Endothelial cell of umbilical vein (primary cell): ENCODE measurements at regions not wholly inside any gene's neighbourhood (a gene's known extent, or its start where the extent isn't known, plus 50 kb on each side); places are given as distances from the start of the nearest gene placed in this dataset.
A peak's percentile ranks its signal among the peaks of the same experiment; 100 is the strongest.

Experiments used
- BruUV-seq: library from RNA; stranded (reverse); fragments of 400-500 nt; replicated peaks from 2 replicates; lab custom pipeline; 2021; lab: Mats Ljungman, UMichigan
- CTCF ChIA-PET: fragments of 300-600, 350-600 bp; sonication (Branson Sonifier 250); formaldehyde crosslinking; loops from one replicate; lab custom pipeline; 2021; ENCODE audit warnings: antibody characterized with exemption, inconsistent platforms; lab: Charles Lee
- POLR2A ChIA-PET: fragments of 300-600, 350-600 bp; sonication (Branson Sonifier 250); formaldehyde crosslinking; loops from one replicate; lab custom pipeline; 2021; ENCODE audit warnings: antibody characterized with exemption, inconsistent platforms; lab: Charles Lee
- DNase-seq: peaks from one replicate; pipeline ENCODE4 v3.0.0-alpha.2; 2011; ENCODE audit warnings: low read depth, low spot score
- FAIRE-seq: peaks from 2 replicates; lab custom pipeline; 2011; peaks lifted over from hg19 to GRCh38; lab: Jason Lieb, UNC
- H2AFZ ChIP-seq: 2 replicates; pipeline ENCODE4 v1.6.0; 2012; ENCODE audit warnings: low read depth, low read length, control low read depth, inconsistent platforms
- H3K27ac ChIP-seq: 2 replicates; pipeline ENCODE4 v1.5.1; 2011; ENCODE audit warnings: low read depth, mild to moderate bottlenecking, control low read depth, low read length, moderate library complexity; ENCODE audit not compliant: insufficient read depth
- H3K27me3 ChIP-seq, 2 experiments: 2 replicates each; pipeline versions ENCODE4 v1.6.0 to v1.6.1; 2011; ENCODE audit warnings: low read length in 2 of 2, mixed read lengths in 1 of 2; ENCODE audit not compliant: control insufficient read depth in 2 of 2, insufficient read depth in 2 of 2
- H3K36me3 ChIP-seq, 2 experiments: 2 replicates in 1 of 2; 3 replicates in 1 of 2; pipeline ENCODE4 v1.5.1; 2011; ENCODE audit warnings: low read length in 2 of 2, mild to moderate bottlenecking in 1 of 2, moderate library complexity in 1 of 2; ENCODE audit not compliant: control insufficient read depth in 2 of 2, insufficient read depth in 2 of 2; ENCODE audit errors: extremely low read depth in 1 of 2
- H3K4me1 ChIP-seq: 3 replicates; pipeline ENCODE4 v1.5.1; 2011; ENCODE audit warnings: mild to moderate bottlenecking, low read length; ENCODE audit not compliant: control insufficient read depth, insufficient read depth; ENCODE audit errors: extremely low read depth
- H3K4me2 ChIP-seq: 2 replicates; pipeline ENCODE4 v1.6.1; 2011; ENCODE audit warnings: low read length, control low read depth, mixed read lengths; ENCODE audit not compliant: insufficient read depth
- H3K4me3 ChIP-seq, 3 experiments: fragments of 200-600 bp in 1 of 3; sonication (generic), shearing (Covaris generic) in 1 of 3; replicated peaks in 1 of 3; 2 replicates each; pipeline ENCODE4 v1.5.1; 2011 to 2016; ENCODE audit warnings: control low read depth in 3 of 3, low read length in 3 of 3, mild to moderate bottlenecking in 2 of 3, inconsistent platforms in 1 of 3, low read depth in 1 of 3, moderate library complexity in 1 of 3; ENCODE audit not compliant: insufficient read depth in 1 of 3
- H3K79me2 ChIP-seq: 2 replicates; pipeline ENCODE4 v1.6.0; 2012; ENCODE audit warnings: low read length, inconsistent platforms; ENCODE audit not compliant: control insufficient read depth, insufficient read depth
- H3K9ac ChIP-seq: replicated peaks from 2 replicates; pipeline ENCODE3; 2011; ENCODE audit warnings: low read length, control low read depth; ENCODE audit not compliant: insufficient read depth; ENCODE audit errors: extremely low read depth
- H3K9me1 ChIP-seq: replicated peaks from 3 replicates; pipeline ENCODE4 v1.6.0; 2011; ENCODE audit warnings: mild to moderate bottlenecking, low read length; ENCODE audit not compliant: control insufficient read depth, insufficient read depth; ENCODE audit errors: extremely low read depth
- H3K9me3 ChIP-seq: replicated peaks from 2 replicates; pipeline ENCODE4 v1.5.1; 2012; ENCODE audit warnings: low read length, inconsistent platforms; ENCODE audit not compliant: control insufficient read depth, insufficient read depth
- H4K20me1 ChIP-seq: replicated peaks from 2 replicates; pipeline ENCODE3; 2011; ENCODE audit warnings: mild to moderate bottlenecking, low read length; ENCODE audit not compliant: control insufficient read depth, insufficient read depth; ENCODE audit errors: extremely low read depth
- EZH2 ChIP-seq: IDR thresholded peaks from 2 replicates; pipeline ENCODE4 v1.6.1; 2012; ENCODE audit warnings: borderline replicate concordance, low read depth, mild to moderate bottlenecking, moderate library complexity, low read length, inconsistent platforms; ENCODE audit not compliant: severe bottlenecking
- FOS ChIP-seq: IDR thresholded peaks from 2 replicates; pipeline ENCODE4 v1.6.1; 2011; ENCODE audit warnings: mild to moderate bottlenecking, low read length, moderate library complexity, borderline replicate concordance; ENCODE audit not compliant: insufficient read depth
- GATA2 ChIP-seq: IDR thresholded peaks from 2 replicates; pipeline ENCODE4 v1.7.0; 2011; ENCODE audit warnings: low read depth, mild to moderate bottlenecking, moderate library complexity, mixed read lengths, low read length; ENCODE audit not compliant: insufficient read length, insufficient read depth
- JUN ChIP-seq: IDR thresholded peaks from 2 replicates; pipeline ENCODE4 v1.6.1; 2011; ENCODE audit warnings: borderline replicate concordance, low read depth; ENCODE audit not compliant: insufficient read length, insufficient read depth
- MYC ChIP-seq: IDR thresholded peaks from one replicate; pipeline ENCODE4 v1.6.1; 2011; ENCODE audit warnings: mild to moderate bottlenecking, low read depth, low read length
- POLR2A ChIP-seq: IDR thresholded peaks from 2 replicates; pipeline ENCODE4 v1.6.1; 2012; ENCODE audit warnings: low read depth, mild to moderate bottlenecking, control low read depth, low read length
- POLR2AphosphoS5 ChIP-seq: IDR thresholded peaks from 2 replicates; pipeline ENCODE4 v1.6.1; 2012; ENCODE audit warnings: low read depth, mild to moderate bottlenecking, control low read depth, low read length, moderate library complexity; ENCODE audit not compliant: insufficient read depth
- dilution Hi-C: fragments of 300-500 bp; cut with MboI; formaldehyde crosslinking; loops from one replicate; pipeline ENCODE4 v1.15.0; 2019; ENCODE audit warnings: low sequenced_read_pairs; ENCODE audit not compliant: extremely low pct_ligation_motif_present
- intact Hi-C: fragments of 100-400 bp; cut with micrococcal nuclease; formaldehyde crosslinking; loops from one replicate; pipeline ENCODE4 v1.10.0; 2022
- TF ChIP-seq, protein P1 (sequence below), 2 donors: IDR thresholded peaks; 1 replicate in 1 of 2; 2 replicates in 1 of 2; pipeline ENCODE4 v1.5.1; 2011; ENCODE audit warnings: low read length in 2 of 2, mild to moderate bottlenecking in 2 of 2, moderate library complexity in 2 of 2, control low read depth in 1 of 2, inconsistent platforms in 1 of 2, low read depth in 1 of 2; ENCODE audit not compliant: insufficient read depth in 1 of 2; ENCODE audit errors: extremely low read depth in 1 of 2
- TF ChIP-seq, protein P2 (sequence below): IDR thresholded peaks from 2 replicates; pipeline ENCODE4 v1.6.1; 2011; ENCODE audit not compliant: insufficient read depth, insufficient read length

DNA sequence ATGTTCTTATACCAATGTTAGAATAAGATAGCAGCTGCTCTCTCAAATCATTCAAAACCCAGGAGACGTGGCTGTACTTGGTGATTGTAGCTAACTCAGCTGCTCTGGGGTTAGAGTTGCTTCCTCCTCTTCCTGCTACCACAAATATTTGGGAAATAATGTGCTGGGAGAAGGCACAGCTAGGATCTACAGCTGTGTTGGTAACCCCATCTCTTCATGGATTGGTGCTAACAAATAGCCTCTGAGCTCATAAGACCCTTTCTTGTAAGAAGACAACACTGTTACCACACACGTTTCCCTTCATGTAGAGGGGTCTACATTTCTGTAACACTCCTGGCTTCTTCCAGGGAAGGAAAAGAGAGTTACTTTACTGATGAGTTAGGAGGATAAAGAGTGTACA, 911.0 kb upstream of the CITED2 start:
- peak; percentile 68 for DNase-seq
- peak overlapping the region; percentile 54 for H2AFZ ChIP-seq
- dilution Hi-C loops = no loop called here
- peaks cover 5% of the 10 kb centered on the region for H3K4me1 ChIP-seq
- H3K9me3 ChIP-seq = no peaks in the 10 kb centered on the region
- no peaks in the 10 kb centered on the region for H3K27me3 ChIP-seq
- intact Hi-C loops = no loop called here
- FAIRE-seq = no peak
- CTCF ChIA-PET = interaction anchor here (1.3 to 1.4 kb wide), 3 partner anchors 9 to 916 kb away, joined by 3 to 6 read pairs (median 4); no protein-coding TSS in a partner anchor
- no peaks in the 10 kb centered on the region for H4K20me1 ChIP-seq
- POLR2A ChIA-PET = no interaction called here
- no TSS peak for BruUV-seq
- H3K4me2 ChIP-seq = no peak overlapping the region
- TF ChIP-seq JUN (no peak), POLR2A (no peak), FOS (no peak), EZH2 (no peak), GATA2 (no peak), MYC (no peak), POLR2AphosphoS5 (no peak)
- TF ChIP-seq, protein P1, sequence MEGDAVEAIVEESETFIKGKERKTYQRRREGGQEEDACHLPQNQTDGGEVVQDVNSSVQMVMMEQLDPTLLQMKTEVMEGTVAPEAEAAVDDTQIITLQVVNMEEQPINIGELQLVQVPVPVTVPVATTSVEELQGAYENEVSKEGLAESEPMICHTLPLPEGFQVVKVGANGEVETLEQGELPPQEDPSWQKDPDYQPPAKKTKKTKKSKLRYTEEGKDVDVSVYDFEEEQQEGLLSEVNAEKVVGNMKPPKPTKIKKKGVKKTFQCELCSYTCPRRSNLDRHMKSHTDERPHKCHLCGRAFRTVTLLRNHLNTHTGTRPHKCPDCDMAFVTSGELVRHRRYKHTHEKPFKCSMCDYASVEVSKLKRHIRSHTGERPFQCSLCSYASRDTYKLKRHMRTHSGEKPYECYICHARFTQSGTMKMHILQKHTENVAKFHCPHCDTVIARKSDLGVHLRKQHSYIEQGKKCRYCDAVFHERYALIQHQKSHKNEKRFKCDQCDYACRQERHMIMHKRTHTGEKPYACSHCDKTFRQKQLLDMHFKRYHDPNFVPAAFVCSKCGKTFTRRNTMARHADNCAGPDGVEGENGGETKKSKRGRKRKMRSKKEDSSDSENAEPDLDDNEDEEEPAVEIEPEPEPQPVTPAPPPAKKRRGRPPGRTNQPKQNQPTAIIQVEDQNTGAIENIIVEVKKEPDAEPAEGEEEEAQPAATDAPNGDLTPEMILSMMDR (IDR thresholded peaks at IDR 0.05; ENCODE audit: extremely low read depth in 1 of 2, insufficient read depth in 1 of 2, low read depth in 1 of 2, low read length in 2 of 2) = no peak
- TF ChIP-seq, protein P2, sequence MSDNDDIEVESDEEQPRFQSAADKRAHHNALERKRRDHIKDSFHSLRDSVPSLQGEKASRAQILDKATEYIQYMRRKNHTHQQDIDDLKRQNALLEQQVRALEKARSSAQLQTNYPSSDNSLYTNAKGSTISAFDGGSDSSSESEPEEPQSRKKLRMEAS = no peak
- H3K36me3 ChIP-seq = no peaks in the 10 kb centered on the region
- H3K9ac ChIP-seq = no peak overlapping the region
- no peak overlapping the region for H3K27ac ChIP-seq
- H3K79me2 ChIP-seq = no peaks in the 10 kb centered on the region
- H3K9me1 ChIP-seq = no peaks in the 10 kb centered on the region
- H3K4me3 ChIP-seq = no peak overlapping the region
